IPS DF 19.7 (cell line): ENCODE measurements at regions not wholly inside any gene's neighbourhood (a gene's known extent, or its start where the extent isn't known, plus 50 kb on each side); places are given as distances from the start of the nearest gene placed in this dataset.

Experiments used
- DNase-seq: peaks from one replicate; pipeline ENCODE4 v3.0.0-alpha.2; 2013; ENCODE audit warnings: low read depth, low spot score

DNA sequence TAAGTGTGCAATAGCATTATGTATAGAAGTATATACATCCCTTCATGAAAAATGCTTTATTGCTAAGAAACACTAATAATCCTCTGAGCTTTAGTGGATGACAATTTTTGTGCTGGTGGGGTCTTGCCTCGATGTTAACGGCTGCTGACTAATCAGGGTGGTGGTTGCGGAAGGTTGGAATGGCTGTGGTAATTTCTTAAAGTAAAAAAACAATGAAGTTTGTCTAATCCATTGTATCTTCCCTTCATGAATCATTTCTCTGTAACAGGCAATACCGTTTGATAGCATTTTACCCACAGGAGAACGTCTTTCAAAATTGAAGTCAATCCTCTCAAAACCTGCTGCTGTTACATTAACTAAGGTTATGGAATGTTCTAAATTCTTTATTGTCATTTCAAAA lies 816.5 kb upstream of the GJE1 start:
- no peak for DNase-seq

DNA sequence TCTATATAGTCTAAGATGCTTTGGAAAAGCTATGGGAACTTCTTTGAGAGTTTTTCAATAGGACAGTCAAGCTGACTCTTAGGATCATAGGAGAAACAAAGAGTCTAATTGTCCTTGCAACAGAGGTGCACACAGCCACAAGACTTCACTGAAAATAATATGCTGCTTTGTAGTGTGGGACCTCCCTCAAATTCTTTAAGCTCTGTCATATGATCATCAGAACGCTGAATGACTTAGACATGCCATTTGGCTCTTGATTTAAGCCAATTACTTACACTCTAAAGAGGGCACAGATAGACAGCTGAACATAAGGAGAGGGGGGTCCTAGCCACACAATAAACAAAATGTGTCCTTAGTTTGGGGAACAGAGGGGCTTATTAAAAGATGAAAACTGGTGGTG lies 818.7 kb upstream of the GJE1 start:
- no peak for DNase-seq

DNA sequence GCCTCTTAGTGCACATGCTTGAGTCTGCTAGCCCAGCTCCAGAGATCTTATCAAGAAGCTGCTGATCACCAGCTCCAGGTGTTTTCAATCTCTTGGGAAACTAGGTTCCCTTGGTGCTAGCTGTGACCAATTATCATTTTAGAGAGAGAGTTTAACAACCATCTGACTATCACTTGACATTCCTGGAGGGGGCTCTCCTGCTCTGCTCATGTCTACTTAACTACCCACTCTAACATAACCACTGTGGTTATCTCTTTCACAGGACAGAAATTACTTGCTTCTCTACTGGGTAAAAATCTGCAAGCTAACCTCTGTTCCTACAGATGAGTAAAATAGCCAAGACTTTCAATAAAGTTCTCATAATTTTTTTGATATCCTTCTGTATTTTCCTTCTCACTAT lies 823.4 kb upstream of the GJE1 start:
- no peak for DNase-seq

DNA sequence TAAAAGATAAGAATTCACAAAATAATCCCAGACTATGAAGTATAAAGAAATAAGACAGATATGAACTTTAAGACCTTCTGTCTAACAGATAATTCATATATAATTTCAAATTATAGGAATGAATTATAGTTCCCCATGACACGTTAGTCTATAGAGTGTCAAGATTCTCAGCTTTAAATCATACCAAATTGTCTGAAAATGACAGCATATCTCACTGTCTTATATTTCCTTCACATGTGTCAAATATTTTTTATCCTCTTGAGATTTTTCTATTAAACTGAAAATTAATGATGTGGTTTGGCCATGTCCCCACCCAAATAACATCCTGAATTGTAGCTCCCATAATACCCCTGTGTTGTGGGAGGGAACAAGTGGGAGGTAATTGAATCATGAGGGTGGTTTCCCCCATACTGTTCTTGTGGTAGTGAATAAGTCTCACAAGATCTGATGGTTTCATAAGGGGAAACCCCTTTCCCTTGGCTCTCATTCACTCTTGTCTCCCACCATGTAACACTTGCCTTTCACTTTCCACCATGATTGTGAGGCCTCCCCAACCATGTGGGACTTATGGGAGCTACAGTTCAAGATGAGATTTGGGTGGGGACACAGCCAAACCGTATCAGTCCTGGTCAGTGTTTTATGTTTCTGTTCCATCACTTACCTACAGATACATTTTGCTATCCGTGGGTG lies 825.3 kb upstream of the GJE1 start:
- DNase-seq: no peak

DNA sequence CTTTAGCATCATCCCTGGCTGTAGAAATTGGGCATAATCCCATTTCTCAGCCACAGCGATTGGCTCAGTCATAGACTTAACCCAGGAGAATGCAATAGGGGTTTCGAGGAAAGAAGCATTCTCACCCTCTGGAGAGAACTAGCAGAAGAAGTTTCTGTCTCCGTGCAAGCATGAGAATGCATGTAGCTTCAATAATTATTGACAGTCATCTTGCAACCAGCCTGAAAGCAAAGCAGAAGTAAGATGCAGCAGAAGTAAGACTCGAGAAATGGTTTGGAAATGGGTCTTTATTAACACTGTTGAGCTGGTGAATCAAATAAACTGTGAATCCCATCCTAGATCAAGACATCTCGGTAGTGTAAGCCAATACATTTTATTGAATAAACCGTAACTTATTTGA lies 828.8 kb upstream of the GJE1 start:
- no peak for DNase-seq

DNA sequence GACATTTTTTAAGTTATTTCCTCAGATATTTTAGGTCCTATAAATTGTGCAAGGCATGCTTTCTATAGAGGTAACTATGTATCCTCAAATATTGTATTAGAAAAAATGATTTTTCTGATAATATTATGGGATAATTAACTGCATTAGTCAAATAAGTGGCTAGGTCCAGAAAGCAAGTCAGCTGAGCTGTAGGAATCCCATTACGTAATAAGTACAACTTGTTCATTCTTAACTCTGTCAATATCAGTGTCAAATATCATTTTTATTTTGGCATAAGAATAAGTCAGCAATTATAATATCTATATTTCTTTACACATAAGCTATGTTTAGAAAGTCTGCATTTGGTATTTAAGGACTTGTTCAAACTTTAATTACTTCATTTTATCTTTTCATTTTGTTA lies 830.9 kb upstream of the GJE1 start:
- DNase-seq: no peak

DNA sequence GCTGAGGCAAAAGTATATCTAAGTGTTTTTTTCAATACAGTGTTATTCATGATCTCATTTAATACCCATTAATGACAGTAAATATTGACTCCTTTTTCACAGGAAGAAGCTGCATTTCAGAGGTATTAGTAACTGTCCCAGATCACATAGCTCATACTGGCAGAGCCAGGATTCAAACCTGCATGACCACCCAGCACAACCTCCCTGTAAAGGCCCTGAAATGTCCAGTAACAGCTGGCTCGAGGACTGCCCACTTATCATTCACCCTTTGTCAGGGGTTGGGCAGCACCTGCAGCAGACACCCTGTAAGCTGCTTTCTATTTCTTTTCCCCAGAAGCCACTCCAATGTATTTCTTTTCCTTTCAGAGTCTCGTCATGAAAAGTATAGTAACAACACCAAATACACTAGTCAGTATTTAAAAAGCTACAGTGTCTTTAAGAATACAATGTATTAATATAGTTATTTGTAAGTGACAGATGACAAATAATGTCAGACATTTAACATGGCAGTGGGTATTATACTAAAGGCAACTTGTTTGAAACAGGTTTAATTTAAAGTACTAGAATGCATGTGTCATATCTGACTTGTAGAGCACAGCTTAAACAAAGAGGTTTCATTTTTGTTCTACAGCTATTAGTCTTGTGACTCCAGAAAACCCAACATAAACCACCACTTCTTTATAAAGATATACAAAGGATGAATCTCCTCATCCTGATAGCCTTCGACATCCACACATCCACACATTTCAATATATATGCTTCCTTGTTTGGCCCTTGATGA lies 841.6 kb upstream of the GJE1 start:
- DNase-seq: no peak

DNA sequence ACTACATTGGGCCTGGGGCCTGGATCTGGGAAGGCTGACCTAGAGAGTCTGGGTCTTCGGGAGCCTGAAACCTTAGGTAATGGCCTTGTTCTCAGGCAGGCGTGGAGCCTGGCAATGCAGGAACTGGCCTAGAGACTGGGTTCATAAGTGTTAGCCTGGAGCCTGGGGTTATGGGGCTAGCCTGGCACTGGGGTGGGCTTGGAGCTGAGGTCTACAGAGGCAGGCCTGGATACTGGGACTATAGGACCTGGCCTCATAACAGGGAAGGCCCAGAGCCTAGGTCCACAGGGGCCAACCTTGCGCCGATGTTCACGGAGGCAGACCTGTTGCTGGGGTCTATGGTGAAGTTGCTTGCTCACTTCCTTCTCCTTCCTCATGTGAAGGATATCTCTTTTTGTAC lies 843.8 kb upstream of the GJE1 start:
- no peak for DNase-seq

DNA sequence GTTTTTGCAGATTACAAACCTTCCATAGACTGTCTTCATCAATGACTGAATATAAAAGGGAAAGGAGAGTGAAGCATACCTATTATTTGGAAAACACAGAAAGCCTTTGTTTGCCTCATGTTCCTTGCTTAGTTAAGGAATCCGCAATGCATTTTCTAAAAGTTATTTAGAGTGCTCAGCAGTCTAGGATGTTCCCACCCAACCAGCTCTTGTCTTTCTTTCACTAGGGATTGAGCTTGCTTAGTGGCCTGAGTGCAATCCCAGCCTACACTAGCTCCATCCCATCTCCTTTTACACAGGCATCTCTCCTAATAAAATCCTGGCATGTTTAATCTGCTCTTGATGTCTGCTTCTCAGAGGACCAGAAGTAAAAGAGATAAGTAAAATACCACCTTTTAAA lies 850.5 kb upstream of the GJE1 start:
- DNase-seq: no peak

DNA sequence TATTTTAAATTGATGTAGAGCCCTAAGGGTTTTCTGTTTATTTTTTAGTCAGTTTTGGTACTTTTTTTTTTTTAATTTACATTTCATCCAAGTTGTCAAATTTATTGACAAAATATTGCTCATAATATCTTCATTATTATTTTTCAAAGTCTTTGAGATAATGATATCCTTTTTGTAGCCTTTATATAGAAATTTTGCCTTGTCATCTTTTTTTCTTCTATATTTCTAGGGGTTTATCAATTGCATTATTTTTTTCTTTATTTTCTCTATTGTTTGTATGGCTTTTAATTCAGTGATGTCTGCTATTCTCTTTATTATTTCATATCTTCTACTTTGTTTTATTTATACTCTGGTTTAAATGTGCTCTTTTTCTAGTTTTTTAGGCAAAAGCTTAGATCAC lies 863.0 kb upstream of the GJE1 start:
- DNase-seq: no peak

DNA sequence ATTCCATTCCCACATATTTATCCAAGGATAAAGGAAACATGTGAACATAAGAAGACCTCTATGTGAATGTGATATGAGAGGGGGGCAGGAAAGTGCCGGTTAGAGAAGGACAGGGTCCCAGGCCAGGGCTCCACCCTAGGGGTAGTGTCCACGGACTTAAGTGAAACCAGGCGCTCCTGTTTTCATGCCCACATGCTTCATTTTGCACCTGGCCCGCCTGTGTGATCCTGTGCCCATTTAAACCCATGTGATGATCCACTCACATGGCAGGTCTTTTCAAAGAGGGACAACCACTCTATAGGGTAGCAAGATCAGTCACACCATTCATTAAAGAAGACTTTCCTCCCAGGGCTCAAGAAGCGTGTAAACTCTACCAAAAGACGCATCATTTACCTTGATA lies 865.3 kb upstream of the GJE1 start:
- no peak for DNase-seq

DNA sequence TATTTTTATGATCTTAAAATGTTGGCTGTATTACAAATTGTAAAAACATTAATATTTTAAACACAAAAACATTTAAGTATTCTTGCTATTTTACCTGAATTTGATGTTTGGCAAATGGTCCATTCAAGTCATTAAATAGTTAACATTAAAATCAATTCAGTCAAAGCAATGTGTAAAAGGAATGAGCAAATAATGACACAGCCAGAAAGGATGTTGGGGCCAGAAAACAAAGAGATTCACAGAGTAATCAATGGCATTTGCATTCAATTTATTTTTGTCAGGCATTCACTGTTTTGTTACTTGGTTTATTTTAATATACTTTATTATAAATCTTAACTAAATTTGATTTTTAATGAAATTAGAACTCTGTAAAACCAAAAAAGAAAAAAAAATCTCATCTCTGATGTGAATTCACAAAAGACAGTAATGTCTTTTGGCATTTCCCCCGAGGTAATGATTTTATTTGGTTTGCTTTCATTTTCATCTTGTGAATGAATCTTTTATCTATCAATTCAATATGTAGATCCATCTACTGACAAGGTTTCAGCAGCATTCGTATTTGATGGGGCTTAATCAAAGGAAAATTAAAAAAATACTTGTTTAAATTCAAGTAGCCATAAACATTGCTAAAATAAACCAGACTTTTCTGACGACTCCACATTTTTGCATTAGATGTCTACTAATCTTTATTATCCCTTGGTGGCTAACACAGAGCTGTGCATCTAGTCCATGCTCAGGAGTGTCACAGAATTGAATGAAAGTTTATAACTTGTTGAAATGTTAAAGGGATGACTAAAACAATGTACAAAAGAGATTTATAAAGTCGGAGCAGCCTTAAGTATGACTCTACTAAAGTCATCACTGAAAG lies 866.7 kb upstream of the GJE1 start:
- no peak for DNase-seq

DNA sequence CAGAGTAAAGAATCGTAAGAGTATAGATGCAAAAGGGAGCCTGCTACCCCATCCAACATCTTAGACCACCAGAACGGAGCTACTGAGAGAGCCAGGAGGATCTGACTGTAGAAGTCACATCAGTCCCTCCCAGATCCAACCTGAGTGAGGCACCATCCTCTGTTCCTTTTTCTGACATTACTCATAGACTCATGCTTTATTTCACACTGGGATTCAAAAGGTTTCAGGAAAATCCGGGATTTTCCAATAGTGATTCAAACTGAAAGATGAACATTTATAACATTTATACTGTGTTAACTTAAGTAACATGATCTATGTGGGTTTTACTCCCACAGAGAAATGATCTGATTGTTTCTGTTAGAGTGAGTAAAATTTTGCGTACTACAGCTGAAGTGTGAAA lies 868.6 kb upstream of the GJE1 start:
- no peak for DNase-seq

DNA sequence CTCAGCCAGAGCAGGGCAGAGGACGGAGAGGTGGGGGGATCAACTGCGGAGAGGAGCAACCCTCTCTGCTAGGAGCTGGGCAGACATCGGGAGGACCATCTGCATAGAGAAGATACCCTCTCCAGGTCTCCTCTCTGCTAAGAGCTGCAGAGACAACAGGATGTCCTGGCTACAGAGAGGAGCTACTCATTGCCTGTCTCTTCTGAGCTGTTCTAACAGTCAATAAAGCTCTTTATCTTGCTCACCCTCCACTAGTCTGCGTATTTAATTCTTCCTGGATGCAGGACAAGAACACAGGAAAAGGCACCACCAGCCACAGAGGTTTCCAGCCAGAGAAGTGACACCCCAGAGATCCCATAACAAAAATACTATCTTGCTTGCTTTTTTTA lies 871.1 kb upstream of the GJE1 start:
- DNase-seq: no peak

DNA sequence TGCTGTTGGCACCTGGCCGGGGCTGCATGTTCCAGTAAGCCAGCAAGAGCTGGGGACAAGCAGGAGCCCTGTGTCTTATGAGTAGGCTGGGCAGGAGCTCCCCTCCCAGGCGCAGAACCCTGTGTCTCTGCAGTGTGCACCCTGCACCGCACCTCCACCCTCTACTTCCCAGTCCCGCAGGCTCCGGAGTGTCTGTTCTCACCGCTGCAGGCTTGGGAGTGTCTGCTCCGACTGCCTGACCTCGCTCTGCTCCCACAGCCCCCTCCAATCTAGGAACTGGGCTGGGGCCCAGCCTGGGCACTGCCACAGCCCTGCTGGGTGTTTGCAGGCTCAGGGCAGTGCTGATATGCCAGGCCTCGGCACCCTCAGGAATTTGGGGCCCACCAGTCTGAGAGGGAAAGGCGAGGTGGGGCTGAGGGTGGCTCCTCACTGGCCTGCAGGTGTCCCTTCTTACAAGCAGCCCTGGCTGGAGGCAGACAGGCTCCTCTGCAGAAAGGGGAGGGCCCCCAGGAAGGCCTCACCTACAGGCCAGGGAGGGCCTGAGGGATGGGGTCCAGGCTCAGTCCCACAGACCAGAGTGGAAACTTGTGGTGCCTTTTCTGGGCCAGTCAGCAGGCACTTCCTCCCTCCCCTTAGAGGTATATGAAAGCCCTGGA lies 871.6 kb upstream of the GJE1 start:
- DNase-seq: no peak

DNA sequence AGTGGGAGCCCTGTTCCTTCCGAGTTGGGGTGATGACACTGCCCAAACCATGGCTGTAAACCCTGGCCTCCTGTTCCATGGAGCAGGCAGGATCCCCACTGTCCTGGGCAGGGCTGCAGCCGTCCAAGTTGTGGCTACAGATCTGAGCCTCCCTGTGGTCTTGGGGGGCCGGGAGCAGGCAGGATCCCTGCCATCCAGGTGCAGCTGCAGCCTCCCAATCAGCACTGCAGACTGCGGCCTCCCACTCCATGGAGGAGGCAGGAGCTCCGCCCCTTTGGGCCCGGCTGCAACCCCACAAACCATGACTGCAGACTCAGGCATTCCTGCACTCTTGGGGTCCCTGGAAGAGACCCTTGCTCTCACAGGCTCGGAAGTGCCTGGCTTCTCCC lies 872.1 kb upstream of the GJE1 start:
- DNase-seq: no peak

DNA sequence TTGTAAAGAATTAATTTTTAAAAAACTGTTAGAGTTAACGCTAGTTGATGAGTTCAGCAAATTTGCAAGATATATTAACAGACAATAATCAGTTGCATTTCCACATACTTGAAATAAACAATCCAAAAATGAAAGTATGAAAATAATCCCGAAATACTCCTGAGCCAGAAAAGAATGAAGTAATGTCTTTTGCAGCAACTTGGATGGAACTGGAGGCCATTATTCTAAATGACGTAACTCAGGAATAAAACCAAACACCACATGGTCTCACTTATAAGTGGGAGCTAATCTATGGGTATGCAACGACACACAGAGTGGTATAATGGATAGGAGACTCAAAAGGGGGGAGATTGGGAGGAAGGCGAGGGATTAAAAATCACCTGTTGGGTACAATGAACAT lies 872.9 kb upstream of the GJE1 start:
- DNase-seq: no peak

DNA sequence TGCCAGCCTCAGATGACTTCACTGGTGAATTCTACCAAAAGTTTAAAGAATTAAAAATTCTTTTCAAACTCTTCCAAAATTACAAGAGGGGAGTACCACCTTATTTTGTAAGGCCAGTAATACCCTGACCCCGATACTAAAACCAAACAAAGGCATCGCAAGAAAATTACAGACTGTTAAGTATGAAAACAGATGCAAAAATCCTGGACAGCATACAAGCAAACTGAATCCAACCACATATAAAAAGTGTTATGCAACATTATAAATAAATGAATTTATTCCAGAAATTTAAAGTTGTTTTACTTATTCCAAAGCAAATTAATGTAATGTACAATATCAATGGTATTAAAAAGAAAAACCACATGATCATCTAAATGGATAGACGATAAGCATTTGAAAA lies 873.6 kb upstream of the GJE1 start:
- DNase-seq: no peak

DNA sequence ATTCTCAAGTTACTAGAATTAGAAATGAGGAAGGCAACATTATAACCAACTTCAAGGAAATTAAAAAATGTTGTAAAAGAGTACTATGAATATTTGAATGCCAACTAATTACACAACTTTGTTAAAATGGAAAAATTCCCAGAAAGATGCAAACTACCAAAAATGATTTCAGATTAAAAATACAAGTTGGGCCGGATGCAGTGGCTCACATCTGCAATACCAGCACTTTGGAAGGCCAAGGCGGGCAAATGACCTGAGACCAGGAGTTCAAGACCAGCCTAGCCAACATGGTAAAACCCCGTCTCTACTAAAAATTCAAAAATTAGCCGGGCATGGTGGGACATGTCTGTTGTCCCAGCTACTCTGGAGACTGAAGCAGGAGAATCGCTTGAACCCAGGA lies 874.2 kb upstream of the GJE1 start:
- no peak for DNase-seq

DNA sequence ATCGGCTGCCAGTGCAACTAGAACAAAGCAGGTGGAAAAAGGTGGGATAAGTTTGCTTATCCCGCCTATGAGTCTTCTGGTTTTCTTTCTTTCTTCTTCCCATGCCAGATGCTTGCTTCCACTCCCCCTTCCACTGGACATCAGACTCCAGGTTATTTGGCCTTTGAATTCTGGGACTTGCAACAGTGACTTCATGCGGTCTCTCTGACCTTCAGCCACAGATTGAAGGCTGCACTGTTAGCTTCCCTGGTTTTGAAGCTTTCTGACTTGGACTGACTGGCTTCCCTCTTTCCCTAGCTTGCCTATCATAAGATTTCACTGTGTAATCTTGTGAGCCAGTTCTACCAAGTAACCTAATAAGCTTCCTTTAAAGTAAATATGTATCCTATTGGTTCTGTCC lies 878.4 kb upstream of the GJE1 start:
- no peak for DNase-seq

DNA sequence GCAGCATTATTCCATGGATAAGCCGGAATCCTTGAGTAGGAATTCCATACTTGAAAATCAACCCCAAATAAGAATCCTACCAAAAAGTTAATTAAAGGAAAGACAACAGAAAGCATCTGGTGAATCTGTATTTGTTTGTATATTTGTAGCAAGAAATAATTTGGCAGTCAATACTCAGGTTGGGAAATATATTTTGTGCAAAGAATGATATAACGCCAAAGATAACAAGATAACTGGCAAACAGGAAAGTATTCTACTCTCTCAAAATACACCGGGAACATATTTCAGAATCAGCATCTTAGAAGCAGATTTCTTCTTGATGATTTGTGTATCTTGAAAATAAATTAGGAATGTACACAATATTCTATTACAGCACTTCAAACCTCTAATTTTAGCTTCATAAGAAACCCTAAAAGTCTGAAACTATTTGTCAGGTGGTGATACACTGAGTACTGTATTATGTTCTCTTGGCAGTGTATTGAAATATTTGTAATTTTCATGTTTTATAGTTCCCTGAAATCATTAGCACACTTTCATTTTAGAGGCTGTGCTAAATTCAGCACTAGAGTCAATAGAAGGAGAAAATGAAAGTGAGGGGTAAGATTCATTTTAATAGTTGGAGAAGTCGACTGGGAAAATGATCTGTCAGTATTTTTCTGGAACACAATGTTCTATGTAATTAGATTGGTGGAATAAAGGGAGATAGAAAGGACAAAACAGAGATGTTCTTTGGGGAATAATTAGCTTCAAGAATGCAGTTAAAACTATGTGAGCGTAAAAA lies 879.7 kb upstream of the GJE1 start:
- DNase-seq: no peak
